ENCODE measurements at regions not wholly inside any gene's neighbourhood (a gene's known extent, or its start where the extent isn't known, plus 50 kb on each side); places are given as distances from the start of the nearest gene placed in this dataset.

DNA sequence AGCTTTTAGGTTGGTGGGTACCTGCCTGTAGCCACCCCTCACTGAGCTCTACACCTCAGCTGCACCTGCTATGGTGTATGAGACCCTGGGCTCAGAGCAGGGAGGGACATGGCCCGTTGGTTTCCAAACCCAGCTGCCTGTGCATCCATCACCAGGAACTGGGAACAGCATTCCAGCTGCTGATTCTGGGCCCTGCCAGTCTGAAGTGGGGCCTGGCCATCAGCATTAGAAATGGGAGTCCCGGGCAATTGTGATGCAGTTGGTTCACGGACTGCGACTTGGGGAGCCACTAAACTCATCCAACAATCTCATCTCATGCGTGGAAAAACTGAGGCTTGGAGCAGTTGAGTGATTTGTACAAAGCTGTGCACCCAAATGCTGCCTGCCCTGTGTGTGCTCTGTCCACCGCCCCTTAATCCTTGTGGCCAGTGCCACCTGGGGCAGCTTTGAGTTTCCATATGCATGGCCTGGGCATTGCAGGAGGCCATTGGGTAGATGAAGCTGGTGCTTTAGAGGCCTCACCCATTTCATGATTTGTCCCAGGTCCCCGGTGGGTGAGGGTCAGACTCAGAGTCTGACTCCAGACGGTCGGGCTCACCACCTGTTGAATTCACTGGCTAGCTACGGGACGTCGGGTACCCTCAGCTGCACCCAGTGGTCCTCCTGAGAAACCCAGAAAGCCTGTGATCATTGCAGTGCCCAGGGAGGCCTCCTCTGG lies 109.0 kb upstream of the SHH start:
- ATAC-seq: no peak

GRCh38 chr7:155920068-155920461 lies 107.8 kb upstream of the SHH start:
- no peak for DNase-seq
- no peak for ATAC-seq

More for the DNA sequence above, 109.0 kb upstream of the SHH start:
- no peak for DNase-seq

DNA sequence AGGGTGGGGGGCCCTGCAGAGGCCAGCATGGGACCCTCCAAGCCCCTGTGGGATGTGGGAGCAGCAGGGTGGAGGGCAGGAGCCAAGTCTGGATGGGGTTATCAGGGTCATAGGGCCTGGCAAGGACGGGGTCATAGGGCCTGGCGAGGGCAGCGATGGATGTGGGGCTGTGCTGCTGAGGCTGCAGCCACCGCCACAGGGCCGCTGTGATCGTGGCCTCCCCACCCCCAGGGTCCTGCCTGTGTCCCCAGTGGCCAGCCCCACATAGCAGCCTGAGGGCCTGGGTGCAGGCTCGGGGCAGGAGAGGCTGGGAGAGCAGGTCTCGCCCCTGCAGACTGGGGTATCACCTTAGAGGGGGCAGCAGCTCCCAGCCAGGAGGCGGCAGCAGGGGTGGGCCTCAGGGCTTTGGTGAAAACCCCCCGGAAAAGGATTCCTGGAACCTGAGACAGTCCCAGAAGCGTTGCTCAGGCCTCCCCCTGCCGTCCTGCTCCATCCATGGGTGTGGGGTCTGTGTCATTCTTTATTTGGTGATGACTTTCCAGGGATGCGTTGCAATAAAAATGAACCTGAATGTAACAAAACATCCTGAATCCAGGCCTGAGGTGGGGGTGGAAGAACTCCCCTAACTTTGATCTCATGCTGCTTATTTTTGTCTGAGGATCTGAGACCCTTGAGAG lies 107.3 kb upstream of the SHH start:
- DNase-seq: no peak
- ATAC-seq: no peak

DNA sequence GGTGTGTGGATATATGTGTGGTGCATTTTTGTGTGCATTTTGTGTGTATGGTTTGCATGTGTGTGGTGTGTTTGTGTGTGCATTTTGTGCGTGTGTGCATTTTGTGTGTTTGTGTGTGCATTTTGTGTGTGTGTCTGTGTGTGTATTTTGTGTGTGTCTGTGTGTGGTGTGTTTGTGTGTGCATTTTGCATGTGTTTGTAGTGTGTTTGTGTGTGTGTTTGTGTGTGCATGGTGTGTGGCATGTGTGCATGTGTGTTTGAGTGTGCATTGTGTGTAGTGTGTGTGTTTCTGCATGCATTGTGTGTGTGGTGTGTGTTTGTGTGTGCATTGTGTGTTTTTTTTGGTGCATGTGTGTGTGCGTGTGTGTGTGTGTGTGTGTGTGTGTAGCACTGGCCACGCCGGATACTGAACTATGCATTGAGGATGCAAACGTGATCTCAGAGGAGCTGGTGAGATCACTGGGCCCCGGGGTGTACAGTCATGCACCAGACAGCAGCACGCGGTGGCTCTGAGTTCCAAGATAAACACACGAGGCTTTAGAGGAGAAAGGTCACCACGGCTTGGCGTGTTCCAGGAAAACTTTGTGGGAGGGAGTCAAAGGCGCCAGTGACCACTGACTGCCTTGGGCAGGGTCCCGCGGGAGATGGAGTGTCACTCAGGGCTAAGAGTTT lies 106.6 kb upstream of the SHH start:
- no peak for ATAC-seq
- no peak for DNase-seq

DNA sequence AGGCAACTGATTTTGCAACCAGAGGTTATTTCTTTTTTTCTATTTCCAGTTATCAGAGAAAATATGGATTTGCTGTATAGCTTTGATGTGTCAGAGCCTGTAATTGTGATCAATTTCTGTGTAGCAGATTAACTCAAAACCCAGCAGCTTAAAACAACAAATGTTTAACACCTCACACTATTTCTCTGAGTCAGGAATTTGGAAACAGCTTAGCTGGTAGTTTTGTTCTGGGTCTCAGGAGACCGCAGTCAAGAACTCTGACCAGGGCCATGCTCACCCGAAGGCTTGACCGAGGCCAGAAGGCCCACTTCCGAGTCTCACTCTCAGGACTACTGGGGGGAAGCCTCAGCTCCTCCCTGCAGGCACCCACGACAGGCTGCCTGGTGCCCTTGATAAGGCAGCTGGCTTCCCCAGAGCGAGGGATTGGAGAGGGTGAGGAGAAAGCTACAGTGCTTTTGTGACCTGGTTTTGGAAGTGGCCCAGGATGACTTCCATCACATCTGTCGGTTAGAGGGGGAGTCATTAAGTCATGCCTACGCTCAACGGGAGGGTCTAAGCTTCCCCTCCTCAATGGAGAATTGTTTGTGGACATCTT lies 105.7 kb upstream of the SHH start:
- no peak for DNase-seq

DNA sequence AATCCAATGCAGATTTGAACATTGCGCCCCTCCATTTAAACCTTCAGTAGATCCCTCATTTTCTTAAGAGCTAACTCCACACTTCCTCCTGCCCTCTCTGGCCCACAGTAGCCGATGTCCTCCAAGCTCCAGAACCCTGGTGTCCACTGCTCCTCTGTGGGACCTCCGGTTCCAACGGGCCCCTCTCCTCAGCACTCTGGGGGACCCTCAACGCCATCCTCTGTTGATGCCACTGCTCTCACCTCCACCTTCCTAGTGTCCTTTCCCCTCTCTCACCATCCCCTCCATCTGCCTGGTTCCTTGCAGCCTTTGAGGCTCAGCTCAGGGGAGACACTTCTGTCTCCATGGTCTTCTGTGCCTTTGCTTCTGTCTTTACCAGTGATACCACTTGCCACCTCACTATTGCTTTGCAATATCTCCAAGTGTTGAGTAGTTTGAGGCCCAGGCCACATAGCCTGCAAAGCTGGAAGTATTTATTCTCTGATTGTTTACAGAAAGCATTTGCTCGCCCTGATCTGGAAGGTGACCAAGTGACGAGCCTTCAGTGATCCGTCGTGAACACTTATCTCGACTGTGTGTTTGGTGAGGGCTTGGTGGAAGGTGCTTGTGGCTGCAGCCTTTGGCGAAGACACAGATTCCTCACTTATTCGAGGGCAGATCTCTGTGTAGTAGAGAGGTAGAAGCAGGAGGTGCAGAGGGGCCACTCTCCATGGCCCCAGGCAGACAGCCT lies 104.8 kb upstream of the SHH start:
- DNase-seq (no peak), ATAC-seq (no peak)

More for the DNA sequence above, 105.7 kb upstream of the SHH start:
- ATAC-seq: no peak

GRCh38 chr7:155914341-155914740 lies 102.1 kb upstream of the SHH start:
- ATAC-seq: no peak
- no peak for DNase-seq

DNA sequence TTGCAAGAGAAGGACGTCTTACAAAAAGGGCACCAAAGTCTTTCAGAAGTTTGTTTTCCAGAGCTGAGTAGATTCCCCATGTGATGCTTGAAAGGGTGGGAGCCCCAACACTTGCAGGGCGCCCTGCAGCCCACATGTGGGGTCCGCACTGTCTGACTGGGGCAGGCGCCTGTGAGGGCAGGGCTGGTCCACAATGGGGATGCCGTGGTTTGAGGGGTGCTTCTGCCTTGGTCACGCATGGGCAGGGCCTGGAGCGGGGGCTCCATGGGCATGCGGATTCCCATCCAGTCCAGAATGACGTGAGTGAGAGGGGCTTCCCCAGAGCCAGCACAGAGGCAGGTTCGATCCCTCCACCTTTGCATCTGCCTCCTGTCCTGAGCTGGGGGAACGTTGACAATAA lies 101.5 kb upstream of the SHH start:
- ATAC-seq: no peak
- no peak for DNase-seq

DNA sequence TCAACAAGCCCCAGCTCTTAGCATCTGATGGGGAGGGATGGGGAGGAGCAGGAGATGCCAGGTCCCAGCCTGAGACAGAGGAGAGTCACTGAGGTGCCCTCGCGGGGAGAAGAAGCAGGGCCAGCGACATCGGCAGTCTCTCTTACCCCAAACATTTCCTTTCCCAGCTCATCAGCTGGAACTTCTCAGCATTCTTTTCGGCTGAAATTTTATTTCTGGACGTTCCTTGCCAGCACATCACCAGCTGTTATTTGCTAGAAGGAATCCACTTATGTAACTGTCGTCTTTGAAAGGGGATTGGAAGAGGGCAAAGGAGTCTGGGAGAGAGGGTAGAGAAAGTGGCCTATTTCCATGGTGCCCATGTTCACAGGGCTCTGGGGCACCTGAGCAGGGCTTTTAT lies 101.0 kb upstream of the SHH start:
- DNase-seq (no peak), ATAC-seq (no peak)

DNA sequence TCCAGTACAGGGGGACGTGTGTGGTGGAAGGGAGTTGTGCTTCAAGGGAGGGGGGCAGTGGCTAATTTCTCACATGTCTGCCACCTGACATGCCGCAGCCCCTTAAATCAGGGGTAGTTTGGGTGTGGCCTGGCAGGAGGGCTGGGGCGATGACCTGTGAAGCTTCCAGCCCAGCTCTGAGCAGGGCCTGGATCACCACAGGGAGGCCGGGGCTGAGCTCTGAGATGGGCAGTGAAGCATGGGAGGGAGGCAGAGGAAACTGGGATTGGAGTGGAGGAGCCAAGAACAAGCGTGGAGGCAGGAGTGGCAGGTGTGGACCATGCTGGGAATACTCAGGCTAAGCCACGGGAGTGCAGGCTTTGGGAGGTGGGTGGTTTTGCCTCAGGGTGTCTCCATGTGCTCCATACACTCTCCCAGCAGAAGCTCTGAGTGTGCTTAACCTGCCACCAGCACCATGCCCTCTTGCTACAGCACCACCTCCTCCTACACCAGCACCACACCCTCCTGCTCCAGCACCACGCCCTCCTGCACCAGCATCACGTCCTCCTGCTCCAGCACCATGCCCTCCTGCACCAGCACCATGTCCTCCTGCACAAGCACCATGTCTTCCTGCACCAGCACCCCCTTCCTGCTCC lies 99.3 kb upstream of the SHH start:
- ATAC-seq (no peak), DNase-seq (no peak)

DNA sequence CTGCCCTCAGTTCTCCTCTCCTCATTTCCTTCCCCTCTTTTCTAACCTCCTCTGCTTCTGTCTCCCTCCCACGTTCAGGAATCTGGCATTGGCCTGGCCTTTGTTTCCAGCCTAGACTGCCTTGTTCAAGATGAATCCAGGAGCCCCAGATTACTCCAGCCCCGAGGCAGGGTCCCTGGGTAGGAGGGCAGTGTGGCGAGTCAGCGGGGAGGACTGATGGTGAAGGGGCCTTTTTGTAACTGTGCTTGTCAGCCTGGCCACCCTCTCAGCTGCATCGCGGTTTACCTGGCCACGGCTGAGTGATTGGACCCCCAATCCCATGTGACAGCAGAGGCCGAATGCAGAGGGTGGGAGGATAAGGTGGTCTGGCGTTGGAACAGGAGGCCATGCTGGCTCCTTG lies 96.1 kb upstream of the SHH start:
- no peak for ATAC-seq
- no peak for DNase-seq

DNA sequence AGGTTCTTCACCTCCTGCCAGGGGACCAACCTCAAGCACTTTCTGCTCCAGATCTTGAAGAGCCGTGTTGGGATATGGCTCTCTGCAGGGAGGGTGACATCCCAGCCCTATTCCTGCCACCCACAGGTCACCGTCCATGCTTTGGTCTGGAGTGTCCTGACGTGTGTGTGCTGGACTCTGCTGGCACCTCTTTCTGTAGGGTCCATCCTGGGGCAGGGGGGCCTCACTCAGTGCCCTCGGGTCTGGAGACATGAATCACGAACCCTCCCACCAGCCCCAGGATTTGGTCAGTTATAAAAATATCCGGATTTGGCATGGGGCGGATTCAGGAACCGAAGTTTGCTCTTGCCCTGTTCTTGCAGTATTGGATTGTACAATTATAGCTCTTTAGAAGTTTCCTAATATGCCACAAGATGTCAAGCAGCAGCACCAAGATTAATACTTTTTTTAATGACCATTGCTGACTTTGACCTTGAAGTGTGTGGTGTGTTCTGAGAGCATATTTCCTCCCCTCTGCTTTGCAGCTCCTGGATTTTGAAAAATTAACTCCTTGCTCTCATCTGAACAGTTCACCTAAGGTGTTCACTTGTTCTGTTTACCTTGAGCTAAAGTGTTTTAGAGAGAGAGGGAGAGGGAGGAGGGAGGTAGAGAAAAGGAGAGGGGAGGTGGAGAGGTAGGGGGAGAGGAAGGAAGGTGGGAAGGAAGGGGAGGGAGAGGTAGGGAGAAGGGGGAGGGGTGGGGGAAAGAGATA lies 95.4 kb upstream of the SHH start:
- no peak for ATAC-seq

GRCh38 chr7:155901176-155901575 lies 88.9 kb upstream of the SHH start:
- ATAC-seq: no peak
- no peak for DNase-seq

More for the DNA sequence above, 95.4 kb upstream of the SHH start:
- no peak for DNase-seq

GRCh38 chr7:155899596-155899995 lies 87.3 kb upstream of the SHH start:
- DNase-seq: no peak
- no peak for ATAC-seq

GRCh38 chr7:155897758-155898386 lies 85.6 kb upstream of the SHH start:
- DNase-seq: no peak
- no peak for ATAC-seq

- DNase-seq (no peak), ATAC-seq (no peak)
Measured at GRCh38 chr7:155896531-155897263, 84.4 kb upstream of the SHH start.

- DNase-seq (no peak), ATAC-seq (no peak)
Measured at GRCh38 chr7:155893664-155894063, 81.4 kb upstream of the SHH start.

DNA sequence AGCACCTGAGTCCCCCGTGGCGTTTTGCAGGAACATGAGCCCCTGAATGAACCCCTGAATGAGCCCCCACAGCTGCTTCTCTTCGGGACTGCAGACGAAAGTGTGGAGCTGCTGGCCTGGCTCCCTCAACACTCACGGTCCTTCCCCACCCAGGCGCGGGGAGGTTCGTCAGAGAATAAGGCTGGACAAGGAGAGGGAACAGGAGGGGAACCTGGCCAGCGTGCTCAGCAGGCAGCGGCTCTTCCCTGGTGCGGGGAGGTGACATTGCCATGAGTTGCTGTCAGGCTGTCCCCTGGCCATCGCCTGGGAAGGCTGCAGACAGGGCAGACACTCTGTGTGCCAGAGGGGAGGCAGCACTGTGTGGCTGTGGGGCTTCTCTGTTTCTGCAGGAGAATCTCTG lies 80.9 kb upstream of the SHH start:
- DNase-seq (no peak), ATAC-seq (no peak)

- ATAC-seq: no peak
- DNase-seq: no peak
Measured at GRCh38 chr7:155889636-155890511, 77.6 kb upstream of the SHH start.

Data from stimulated activated naive CD8-positive, alpha-beta T cell treated with anti-CD3 and anti-CD28 coated beads, Interleukin-15, Interleukin-2, amounts not matched to agents 100 U/mL and 50 U/mL, for 24 hours (primary cell).